GM18861 (cell line): ENCODE measurements at regions not wholly inside any gene's neighbourhood (a gene's known extent, or its start where the extent isn't known, plus 50 kb on each side); places are given as distances from the start of the nearest gene placed in this dataset.

Source experiments
- ATAC-seq: cut with Tn5 transposase; IDR thresholded peaks from one replicate; pipeline ENCODE4 v1.9.1; 2021; ENCODE audit not compliant: unreplicated experiment

- ATAC-seq: no peak
Observed at GRCh38 chr11:19597206-19597605, 115.4 kb upstream of the NAV2 start.

- ATAC-seq: no peak
Observed at GRCh38 chr11:19595840-19596751, 116.5 kb upstream of the NAV2 start.

- ATAC-seq: no peak
Observed at GRCh38 chr11:19595499-19595839, 117.2 kb upstream of the NAV2 start.

GRCh38 chr11:19594326-19594725 is 118.3 kb upstream of the NAV2 start:
- no peak for ATAC-seq

- ATAC-seq: no peak
Observed at GRCh38 chr11:19592842-19593241, 119.8 kb upstream of the NAV2 start.

- no peak for ATAC-seq
Observed at GRCh38 chr11:19589567-19590260, 122.9 kb upstream of the NAV2 start.

- no peak for ATAC-seq
Observed at GRCh38 chr11:19587979-19588378, 124.7 kb upstream of the NAV2 start.

GRCh38 chr11:19580646-19581045 is 132.0 kb upstream of the NAV2 start:
- no peak for ATAC-seq

GRCh38 chr11:19579957-19580356 is 132.7 kb upstream of the NAV2 start:
- ATAC-seq: no peak

- ATAC-seq: no peak
Observed at GRCh38 chr11:19578871-19579270, 133.8 kb upstream of the NAV2 start.

GRCh38 chr11:19577976-19578619 is 134.5 kb upstream of the NAV2 start:
- ATAC-seq: no peak

- ATAC-seq: no peak
Observed at GRCh38 chr11:19577391-19577975, 135.2 kb upstream of the NAV2 start.

- ATAC-seq: no peak
Observed at GRCh38 chr11:19576903-19577302, 135.7 kb upstream of the NAV2 start.

- no peak for ATAC-seq
Observed at GRCh38 chr11:19576054-19576453, 136.6 kb upstream of the NAV2 start.

- no peak for ATAC-seq
Observed at GRCh38 chr11:19574916-19575315, 137.7 kb upstream of the NAV2 start.

GRCh38 chr11:19573666-19574065 is 139.0 kb upstream of the NAV2 start:
- no peak for ATAC-seq

- ATAC-seq: no peak
Observed at GRCh38 chr11:19571906-19572305, 140.7 kb upstream of the NAV2 start.

- no peak for ATAC-seq
Observed at GRCh38 chr11:19570889-19571288, 141.7 kb upstream of the NAV2 start.

GRCh38 chr11:19567996-19568395 is 144.6 kb upstream of the NAV2 start:
- ATAC-seq: no peak

- ATAC-seq: no peak
Observed at GRCh38 chr11:19566583-19567379, 145.9 kb upstream of the NAV2 start.

- no peak for ATAC-seq
Observed at GRCh38 chr11:19565639-19566038, 147.0 kb upstream of the NAV2 start.
